ENCODE measurements at regions not wholly inside any gene's neighbourhood (a gene's known extent, or its start where the extent isn't known, plus 50 kb on each side); places are given as distances from the start of the nearest gene placed in this dataset.

- no peak for TF ChIP-seq FOXJ3 (CRISPR knock-in tag; IDR thresholded peaks at IDR 0.05)
- TF ChIP-seq PBX3 (IDR thresholded peaks at IDR 0.05), result no peak
- no peak for TF ChIP-seq ZBTB33 (IDR thresholded peaks at IDR 0.05; ENCODE audit: borderline replicate concordance, low read depth)
Observed at GRCh38 chr4:103892586-103892985, 172.8 kb upstream of the TACR3 start (continued).

- Histone ChIP-seq H3K4me2 (no peak overlapping the region), H3K36me3 (replicated peaks in 1 of 2; ENCODE audit: control insufficient read depth in 1 of 2, insufficient read depth in 2 of 2, low read length in 1 of 2) (no peaks in the 10 kb centered on the region), H3K9ac (no peak overlapping the region), H2AFZ (ENCODE audit: low read depth) (no peak overlapping the region), H4K20me1 (ENCODE audit: insufficient read depth) (no peaks in the 10 kb centered on the region), H3F3A (replicated peaks; ENCODE audit: insufficient read depth) (no peaks in the 10 kb centered on the region), H3K4me3 (ENCODE audit: low read depth in 2 of 2, low read length in 1 of 2) (no peak overlapping the region), H3K27me3 (ENCODE audit: insufficient read depth) (no peaks in the 10 kb centered on the region), H3K27ac (ENCODE audit: low read depth in 2 of 2, low read length in 1 of 2) (no peak overlapping the region), H3K4me1 (ENCODE audit: control insufficient read depth in 1 of 2, insufficient read depth in 2 of 2, low read depth in 1 of 2, low read length in 1 of 2) (no peaks in the 10 kb centered on the region), H3K9me2 (no peaks in the 10 kb centered on the region), H3K9me3 (no peaks in the 10 kb centered on the region), H3K79me2 (ENCODE audit: insufficient read depth) (no peaks in the 10 kb centered on the region)
- TF ChIP-seq TEAD4 (IDR thresholded peaks at IDR 0.05; ENCODE audit: borderline replicate concordance, insufficient read depth), result no peak
- no peak for TF ChIP-seq POLR2AphosphoS5 (IDR thresholded peaks at IDR 0.05; ENCODE audit: low read depth, low read length)
- no peak for TF ChIP-seq EP300 (IDR thresholded peaks at IDR 0.05; ENCODE audit: borderline replicate concordance in 1 of 2, low read depth in 1 of 2, low read length in 1 of 2)
- TF ChIP-seq FOXM1 (IDR thresholded peaks at IDR 0.05; ENCODE audit: low read depth), result no peak
- no peak for TF ChIP-seq RCOR1 (IDR thresholded peaks at IDR 0.05; ENCODE audit: low read length)
- no peak for TF ChIP-seq GATA2 (CRISPR knock-in tag; IDR thresholded peaks at IDR 0.05)
- no peak for TF ChIP-seq FOXJ3 (CRISPR knock-in tag; IDR thresholded peaks at IDR 0.05)
- POLR2A ChIA-PET, result no interaction called here
- DNase-seq, result no peak
- 3% methylated on average over 1 of the region's 1 CpG for WGBS (ENCODE audit: low lambda C conversion rate)
- CTCF ChIA-PET, result interaction anchor here (1.2 kb wide), 1 partner anchor 28 kb away, joined by 3 read pairs; no protein-coding TSS in a partner anchor
Observed at GRCh38 chr4:103887191-103887590, 167.4 kb upstream of the TACR3 start.

GRCh38 chr4:103885152-103885551 lies 165.4 kb upstream of the TACR3 start:
- no peak for DNase-seq
- ChIA-PET CTCF (no interaction called here), POLR2A (no interaction called here)
- Histone ChIP-seq H3K27ac (ENCODE audit: low read depth in 2 of 2, low read length in 1 of 2) (no peak overlapping the region), H3K9me2 (no peaks in the 10 kb centered on the region), H3K36me3 (replicated peaks in 1 of 2; ENCODE audit: control insufficient read depth in 1 of 2, insufficient read depth in 2 of 2, low read length in 1 of 2) (no peaks in the 10 kb centered on the region), H3K9ac (no peak overlapping the region), H3K9me3 (no peaks in the 10 kb centered on the region; the same call in 1 of the 2 replicates), H3K4me2 (no peak overlapping the region), H3F3A (replicated peaks; ENCODE audit: insufficient read depth) (no peaks in the 10 kb centered on the region), H3K4me1 (ENCODE audit: control insufficient read depth in 1 of 2, insufficient read depth in 2 of 2, low read depth in 1 of 2, low read length in 1 of 2) (no peaks in the 10 kb centered on the region), H4K20me1 (ENCODE audit: insufficient read depth) (no peaks in the 10 kb centered on the region), H3K79me2 (ENCODE audit: insufficient read depth) (no peaks in the 10 kb centered on the region), H2AFZ (ENCODE audit: low read depth) (no peak overlapping the region), H3K4me3 (ENCODE audit: low read depth in 2 of 2, low read length in 1 of 2) (no peak overlapping the region), H3K27me3 (ENCODE audit: insufficient read depth) (no peaks in the 10 kb centered on the region)
- TF ChIP-seq CHD2 (IDR thresholded peaks at IDR 0.05; ENCODE audit: low read length, partially characterized antibody), result no peak
- 10% methylated on average over 3 of the region's 3 CpGs for WGBS (ENCODE audit: low lambda C conversion rate)

All from SK-N-SH (cell line).